Activated CD8-positive, alpha-beta memory T cell treated with anti-CD3 and anti-CD28 coated beads, Interleukin-2, amount 50 U/mL, for 24 hours (primary cell): ENCODE measurements at regions not wholly inside any gene's neighbourhood (a gene's known extent, or its start where the extent isn't known, plus 50 kb on each side); places are given as distances from the start of the nearest gene placed in this dataset.

Experiments used
- DNase-seq: peaks from one replicate; pipeline ENCODE4 v3.0.0-alpha.2; 2020; ENCODE audit errors: extremely low read depth

DNA sequence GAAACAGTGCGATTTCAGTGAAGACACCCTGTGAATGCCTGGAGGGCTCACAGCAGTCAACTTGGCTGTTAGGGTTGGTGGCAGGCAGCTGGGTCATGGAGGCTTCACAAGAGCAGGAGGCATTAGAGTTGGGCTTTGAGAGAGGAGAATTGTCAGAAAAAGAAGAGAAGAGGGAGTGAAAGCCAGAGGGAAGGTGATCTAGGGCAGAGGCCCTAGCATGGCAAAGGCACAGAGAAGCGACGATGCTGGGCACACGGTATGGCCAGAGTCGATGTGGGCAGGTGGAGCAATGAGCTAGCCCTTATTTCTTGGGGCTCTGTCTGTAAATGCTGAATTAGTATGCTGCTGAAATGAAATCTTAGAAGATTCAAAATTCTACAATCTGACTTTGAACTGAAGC, 52.6 kb upstream of the OLFM4 start:
- DNase-seq, result no peak

DNA sequence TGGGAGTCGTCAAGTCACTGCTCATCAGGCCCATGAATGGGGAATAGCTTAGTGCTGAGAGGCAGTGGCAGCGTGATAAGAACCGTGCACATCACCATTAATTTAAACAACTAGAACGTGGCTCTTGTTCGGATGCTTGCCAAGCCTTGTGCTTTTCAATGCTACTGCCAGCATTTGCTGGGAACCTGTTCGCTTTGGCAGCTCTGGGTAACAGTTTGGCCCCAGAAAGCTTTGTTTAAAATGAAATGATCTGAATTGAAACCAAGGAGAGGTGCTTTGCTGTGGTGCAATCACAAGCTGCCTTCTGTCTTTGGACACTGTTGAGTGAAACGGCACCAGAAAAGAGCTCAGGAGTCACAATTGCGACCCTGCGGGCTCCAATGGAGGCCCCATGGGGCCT, 53.5 kb upstream of the OLFM4 start:
- no peak for DNase-seq

DNA sequence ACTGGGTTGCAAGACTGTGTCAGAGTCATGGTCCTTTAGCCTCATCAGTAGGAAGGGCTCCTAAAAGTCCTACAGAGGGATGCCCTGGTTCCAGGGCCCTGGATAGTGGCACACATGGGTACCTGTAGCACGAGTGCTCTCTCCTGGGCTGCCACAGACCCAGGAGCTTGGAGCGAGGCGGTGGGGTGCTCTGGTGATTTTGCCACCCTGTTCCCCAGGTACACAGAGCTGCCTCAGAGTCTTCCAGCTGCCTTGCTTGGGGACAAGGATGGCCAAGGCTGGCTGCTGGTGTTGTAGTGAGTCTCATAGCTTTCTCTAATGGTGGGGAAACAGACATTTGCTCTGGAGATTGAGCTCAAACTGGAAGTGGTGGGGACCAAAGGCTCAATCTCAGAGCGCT, 53.9 kb upstream of the OLFM4 start:
- no peak for DNase-seq

DNA sequence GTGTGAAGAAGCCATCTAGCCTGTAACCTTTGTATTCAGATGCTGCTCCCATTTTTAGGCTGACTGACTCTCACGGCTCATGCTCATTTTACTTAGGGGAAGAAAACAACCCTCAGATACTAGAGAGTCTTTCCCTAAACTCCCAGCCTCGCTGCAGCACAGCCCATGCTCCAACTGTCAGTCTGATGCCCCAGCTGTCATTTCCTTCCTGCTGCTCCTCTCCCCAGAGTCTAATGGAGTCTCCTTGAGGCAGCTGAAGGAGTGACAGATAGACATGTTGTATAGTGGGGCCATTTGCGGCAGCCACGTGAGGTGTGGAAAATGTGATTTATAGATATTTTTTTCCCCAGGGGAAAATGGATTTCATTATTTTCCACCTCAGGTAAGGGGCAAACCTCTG, 59.2 kb upstream of the OLFM4 start:
- no peak for DNase-seq

DNA sequence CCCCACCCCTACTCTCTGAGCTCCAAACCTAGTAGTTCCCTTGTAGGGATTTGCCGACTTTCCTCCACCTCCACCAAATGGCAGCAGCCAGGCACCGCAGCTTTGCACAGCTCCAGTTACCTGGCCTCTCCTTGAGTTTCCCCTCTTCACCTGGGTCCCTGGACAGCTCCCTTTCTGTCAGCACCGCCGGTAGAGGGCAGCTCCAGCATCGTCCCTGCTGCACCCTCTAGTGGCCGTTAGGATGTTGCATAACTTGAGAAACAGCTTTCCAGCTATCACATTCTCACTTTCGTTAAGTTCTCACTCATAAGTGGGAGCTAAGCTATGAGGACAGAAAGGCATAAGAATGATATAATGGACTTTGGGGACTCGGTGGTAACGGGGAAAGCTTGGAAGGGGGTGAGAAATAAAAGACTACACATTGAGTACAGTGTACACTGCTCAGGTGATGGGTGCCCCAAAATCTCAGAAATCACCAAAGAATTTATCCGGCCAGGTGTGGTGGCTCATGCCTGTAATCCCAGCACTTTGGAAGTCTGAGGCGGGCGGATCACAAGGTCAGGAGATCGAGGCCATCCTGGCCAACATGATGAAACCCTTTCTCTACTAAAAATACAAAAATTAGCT, 60.4 kb upstream of the OLFM4 start:
- peak; percentile 4 for DNase-seq

DNA sequence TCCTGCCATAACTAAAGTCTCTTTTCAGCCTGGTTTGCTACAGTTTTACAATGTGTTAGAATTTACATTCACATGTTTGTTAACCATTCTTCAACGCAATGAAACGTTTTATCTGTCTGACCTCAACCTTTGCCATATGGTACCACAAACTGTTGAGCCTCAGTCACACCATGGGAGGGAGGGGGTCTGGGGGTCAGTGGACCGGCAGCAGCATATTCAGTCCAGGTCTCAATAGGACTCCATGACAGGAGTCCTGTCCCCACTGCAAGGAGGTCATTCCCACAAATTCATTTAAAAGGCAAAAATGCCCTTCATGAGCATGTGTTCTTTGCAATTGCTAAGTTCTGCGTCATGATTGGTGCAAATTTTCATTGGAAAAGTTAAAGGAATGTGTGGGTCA, 66.6 kb upstream of the OLFM4 start:
- no peak for DNase-seq

DNA sequence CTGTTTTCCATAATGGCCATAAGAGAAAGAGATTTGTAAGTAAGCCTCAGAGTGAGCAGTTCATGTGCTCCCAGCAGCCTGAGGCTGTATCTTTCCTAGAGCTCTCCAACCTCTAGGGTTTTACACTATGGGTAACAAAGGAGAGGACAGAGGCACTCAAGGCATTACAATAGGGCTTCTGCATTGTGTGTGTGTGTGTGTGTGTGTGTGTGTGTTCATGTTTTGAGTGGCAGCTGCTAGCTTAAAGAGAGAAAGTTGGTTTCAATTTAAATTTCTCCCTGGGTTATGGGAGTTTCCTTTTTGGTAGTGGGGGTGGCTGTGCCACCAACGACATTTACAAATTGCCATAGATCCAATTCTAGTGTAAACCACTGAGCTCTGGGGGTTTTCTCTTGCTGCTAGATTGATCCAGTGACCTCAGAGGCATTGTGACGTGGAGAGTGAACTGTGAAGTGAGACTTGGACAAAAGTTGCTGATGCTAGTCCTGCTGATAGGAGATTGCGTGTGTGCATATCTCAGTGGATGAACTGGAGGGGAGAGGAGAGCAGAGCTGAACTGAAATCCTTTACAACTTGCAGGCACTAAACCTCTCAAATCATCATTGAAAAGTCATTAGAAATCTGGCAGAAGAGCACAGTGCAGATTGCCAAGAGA, 67.2 kb upstream of the OLFM4 start:
- DNase-seq, result no peak

DNA sequence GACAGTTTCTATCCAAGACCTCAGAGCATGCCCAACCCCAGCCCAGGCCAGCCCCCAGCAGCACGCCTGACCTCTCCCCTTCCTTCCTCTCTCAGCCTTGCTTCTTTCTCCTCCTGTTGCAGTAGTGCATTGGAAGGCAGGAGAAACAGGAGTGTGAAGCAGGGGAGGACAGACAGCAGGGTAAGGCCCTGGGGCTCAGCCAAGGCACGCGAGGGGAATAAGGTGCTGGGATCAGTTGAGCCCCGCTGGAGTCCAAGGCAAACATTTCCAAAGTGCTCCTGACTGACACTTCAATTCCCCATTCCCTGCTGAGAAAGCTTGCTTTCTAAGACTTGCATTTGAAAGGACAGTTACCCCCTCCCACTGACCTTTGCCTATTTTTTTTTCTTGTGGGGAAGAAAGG, 73.1 kb upstream of the OLFM4 start:
- no peak for DNase-seq

DNA sequence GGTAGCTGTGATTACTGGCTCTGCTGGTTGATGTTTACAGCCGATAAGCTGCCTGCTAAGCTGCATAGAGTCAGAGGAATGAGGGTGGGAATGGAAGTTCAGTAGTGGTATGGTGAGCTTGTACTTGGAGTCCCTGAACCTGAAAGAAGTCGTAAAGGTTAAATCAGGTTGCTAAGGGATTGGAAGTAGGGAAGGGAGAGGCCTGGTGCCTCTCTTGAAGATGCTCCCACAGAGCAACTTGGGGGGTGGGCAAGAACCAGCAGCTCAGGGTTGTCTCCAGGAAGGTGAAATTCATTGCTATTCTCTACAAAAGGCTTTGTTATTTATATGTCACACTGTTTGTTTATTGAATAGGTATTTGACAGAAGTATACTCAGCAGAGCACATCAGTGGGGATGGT, 73.8 kb upstream of the OLFM4 start:
- DNase-seq, result no peak

DNA sequence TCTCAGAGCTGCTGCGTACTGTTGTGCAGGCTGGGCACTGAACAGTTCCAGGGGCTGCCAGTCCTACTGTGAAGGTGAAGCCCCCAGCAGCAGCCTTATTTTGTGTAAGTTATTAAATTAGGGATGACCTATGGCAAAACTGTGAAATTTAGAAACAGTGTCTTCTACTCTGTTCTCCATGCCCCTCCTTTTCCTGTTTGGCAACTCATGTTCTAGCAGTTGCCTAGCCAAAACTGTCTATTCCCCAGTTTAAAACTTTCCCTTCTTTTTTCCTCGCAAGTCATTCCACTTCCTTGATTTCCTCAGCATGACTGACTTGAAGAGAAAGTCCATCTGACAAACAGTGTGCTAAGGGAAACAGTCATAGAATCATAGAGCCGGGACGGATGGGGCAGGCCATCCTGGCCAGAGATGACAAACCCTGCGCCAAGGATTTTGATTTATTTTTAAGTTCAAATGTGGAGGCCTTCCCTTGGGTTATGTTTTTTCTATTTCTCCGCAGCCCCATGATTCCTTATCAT, 78.1 kb upstream of the OLFM4 start:
- no peak for DNase-seq

DNA sequence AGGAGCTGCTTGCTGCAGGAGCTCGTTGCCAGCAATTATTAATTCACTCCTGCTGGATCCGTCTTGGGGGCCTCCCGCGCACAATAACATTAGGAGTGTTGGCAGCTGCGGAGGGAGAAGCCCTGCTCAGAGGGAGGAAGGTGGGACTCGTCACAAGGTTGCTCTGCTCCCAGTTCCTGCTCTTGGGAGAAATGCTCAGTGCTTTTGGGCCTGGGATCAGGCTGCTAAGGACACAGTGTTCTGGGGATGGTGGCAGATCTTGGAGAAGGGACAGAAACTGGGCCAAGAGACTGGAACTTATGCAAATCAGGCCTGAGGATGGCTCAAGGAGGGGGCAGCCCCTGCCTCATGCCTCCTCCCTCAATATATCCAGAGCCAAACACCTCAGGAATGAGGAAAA, 78.9 kb upstream of the OLFM4 start:
- DNase-seq, result no peak

DNA sequence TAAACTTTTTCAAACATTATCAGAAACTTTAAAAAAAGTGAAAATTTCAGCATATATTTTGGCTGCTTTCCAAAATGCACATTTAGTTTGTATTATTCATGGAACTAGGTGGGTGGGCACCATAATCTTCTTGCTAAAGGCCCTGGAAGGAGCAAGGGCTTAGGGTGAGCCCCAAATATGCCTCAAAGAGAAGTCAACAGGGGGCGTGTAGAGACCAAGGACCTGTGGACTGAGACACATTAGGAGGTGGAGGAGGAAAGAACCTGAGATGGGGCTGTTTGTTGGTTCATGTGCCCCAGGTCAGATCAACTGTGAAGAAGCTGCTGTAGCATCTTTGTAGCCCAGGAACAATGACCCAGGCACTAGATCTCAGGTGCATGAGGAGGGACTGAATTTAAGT, 79.6 kb upstream of the OLFM4 start:
- no peak for DNase-seq

DNA sequence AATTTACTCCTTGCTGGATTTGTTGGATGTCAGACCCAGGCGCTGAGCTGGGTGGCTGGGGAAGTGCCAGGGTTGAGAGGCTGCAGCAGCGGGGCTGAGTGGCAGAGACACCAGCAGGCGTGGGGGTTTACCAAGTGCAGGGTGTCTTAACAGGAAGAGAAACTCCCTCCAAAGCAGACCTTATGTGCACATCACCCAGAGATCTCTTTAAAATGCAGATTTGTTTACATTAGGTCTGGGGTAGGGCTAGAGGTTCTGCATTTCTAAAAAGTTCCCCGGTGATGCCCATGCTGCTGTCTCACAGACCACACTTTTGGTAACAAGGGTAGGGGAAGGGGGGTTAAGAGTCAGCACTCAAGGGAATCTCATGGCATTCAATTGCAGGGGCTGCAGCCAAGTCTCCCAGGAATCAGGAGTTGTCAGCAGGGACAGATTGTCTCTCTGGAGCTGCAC, 80.7 kb upstream of the OLFM4 start:
- no peak for DNase-seq

DNA sequence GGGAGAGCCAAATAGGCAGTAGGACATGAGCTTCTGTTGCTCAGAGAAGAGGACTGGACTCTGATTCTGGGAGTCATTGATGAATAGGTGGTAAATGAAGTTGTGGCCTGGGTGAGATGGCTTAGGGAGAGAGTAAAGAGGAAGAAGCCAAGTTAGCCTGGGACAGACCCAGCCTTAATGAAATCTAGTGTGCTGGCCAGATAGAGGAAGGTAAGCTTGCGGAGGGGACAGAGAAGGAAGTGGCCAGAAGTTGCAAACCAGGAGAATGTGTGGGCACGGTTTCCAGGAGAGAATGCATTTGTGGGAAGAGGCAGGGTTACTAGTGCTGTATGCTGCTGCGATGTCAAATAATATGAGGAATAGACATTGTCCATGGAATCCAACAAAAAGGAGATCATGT, 83.3 kb upstream of the OLFM4 start:
- no peak for DNase-seq

DNA sequence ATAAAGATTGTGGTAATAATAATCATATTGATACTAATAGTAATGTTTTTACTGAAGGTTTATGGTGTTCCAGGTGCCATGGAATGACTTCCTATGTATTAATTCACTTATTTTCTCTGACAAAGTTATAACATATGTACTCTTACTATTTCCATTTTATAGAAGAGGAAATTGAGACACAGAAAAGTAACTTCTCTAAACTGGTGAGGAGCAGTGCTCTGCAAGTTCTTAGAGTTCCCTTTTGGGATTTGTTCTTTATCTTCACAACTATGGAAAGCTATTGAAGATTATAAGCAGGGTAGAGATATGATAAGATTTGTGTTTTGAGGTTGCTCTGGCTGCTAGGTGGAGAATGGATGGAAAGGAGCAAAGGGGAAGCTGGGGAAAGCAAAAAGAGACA, 83.9 kb upstream of the OLFM4 start:
- DNase-seq, result no peak

DNA sequence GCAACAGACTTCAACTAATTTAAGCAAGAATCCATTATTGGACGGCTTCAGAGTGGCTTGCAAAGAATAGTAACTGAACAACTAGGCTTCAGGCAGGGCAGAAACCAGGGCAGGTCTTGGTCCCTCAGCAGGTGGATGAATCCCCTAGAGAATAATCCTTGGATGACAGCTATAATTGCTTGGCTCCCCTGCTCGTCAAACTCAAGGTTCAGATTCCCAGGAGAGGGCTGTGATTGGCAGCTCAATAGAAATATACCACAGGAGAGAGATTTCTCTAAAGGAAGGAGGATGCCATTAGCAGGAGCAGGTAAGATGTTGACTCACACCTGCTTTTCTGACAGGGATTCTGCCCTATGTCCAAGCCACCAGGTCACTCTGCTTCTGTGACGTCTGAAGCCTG, 89.6 kb upstream of the PCDH8 start:
- DNase-seq, result no peak

DNA sequence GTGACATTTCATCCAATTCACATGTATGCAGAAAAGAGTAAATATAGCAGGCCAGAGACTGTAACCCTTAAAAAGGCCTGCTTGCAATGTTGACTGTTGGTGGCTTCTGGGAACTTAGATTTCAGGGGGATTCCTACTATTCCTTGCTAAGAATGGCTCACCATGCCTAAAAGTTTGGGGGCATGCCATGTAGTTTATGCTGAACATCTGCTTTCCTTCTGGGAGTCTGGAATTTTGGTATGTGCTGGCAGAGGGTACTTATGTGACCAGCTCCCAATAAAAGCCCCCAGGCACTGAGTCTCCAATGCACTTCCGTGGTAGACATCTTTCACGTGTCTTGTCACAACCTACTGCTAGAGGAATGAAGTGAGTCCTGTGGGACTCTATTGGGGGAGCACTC, 88.4 kb upstream of the PCDH8 start:
- DNase-seq, result no peak

DNA sequence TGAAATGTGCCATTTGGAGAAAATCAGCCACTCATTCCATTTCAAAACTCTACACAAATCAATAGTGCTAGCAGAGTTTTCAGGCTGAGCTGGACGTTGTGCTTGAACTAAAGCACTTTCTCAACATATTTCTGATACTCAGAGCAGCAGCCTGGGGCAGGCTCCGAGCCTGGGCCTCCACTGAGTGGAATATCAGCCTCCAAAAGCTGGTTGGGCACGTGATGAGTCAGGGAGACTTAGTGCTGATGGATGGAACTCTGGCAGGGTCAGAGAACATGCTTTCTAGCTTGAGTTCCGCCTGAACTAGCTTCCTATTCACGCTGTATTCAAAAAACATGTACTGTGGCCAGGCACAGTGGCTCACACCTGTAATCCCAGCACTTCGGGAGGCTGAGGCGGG, 85.8 kb upstream of the PCDH8 start:
- no peak for DNase-seq

DNA sequence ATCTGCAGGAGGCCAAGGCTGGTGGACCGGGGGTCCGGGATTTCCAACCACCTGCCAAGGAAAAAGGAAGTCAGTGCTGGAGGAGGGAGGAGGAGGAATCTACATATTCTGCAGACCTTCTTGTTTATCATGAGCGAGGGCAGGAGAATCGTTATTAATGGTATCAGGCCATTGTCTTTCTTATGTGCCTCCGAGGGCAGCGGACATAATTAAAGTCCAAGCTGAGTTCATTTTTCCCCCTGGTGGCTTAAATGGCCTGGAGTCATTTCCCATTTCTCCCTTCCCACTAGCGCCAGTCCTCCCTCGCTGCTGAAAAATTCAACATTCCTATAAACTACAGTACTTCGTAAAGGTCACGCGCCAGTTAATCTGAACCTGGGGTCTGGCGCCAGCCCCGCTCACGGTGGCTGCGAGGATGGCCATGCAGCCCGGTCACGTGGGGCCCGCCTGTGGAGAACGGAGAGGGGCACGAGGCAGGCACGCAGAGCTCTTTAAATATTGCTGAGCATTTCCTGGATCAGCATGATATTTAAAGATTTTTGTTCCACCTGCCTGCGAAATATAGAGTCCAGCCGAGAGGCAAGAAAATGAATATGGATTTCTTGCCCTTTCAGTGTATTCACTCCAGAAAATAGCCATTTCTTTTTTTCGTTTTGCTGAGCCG, 85.2 kb upstream of the PCDH8 start:
- DNase-seq, result no peak

DNA sequence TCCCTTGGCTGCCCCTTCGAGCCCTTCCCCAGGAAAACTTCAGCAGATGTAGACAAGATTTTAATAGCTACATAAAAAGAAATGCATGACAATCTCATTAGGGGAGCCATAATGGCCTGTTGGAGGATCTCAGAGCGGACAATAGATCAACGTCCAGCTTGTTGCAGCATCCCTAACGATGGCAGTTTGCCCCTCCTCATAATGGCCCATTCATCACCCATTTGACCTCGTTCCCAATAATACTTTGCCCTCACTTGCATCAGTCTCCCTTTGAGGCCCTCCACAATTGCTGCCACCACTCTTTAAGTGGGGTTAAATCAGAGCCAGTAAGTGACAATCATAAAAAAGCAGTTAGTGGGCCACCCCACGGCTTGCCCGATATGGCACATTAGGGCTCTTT, 84.7 kb upstream of the PCDH8 start:
- no peak for DNase-seq

DNA sequence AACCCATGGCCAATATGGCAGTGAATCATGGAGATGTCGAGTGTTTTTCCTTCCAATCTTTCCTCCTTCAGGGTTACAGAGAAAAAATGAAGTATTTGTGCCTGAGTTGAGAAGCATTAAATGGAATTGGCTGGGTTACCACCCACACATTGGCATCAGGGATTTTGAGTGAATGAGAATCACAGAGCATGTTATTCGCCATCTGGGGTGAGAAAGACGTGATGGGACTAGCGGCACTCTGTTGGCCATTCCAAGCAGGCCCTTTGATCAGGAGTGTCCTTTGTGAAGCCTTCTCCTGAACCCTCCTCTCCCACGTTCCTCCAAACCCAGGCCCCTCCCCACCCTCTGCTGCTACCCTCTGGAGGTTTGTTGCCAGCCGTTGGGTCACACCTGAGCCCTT, 84.2 kb upstream of the PCDH8 start:
- no peak for DNase-seq

DNA sequence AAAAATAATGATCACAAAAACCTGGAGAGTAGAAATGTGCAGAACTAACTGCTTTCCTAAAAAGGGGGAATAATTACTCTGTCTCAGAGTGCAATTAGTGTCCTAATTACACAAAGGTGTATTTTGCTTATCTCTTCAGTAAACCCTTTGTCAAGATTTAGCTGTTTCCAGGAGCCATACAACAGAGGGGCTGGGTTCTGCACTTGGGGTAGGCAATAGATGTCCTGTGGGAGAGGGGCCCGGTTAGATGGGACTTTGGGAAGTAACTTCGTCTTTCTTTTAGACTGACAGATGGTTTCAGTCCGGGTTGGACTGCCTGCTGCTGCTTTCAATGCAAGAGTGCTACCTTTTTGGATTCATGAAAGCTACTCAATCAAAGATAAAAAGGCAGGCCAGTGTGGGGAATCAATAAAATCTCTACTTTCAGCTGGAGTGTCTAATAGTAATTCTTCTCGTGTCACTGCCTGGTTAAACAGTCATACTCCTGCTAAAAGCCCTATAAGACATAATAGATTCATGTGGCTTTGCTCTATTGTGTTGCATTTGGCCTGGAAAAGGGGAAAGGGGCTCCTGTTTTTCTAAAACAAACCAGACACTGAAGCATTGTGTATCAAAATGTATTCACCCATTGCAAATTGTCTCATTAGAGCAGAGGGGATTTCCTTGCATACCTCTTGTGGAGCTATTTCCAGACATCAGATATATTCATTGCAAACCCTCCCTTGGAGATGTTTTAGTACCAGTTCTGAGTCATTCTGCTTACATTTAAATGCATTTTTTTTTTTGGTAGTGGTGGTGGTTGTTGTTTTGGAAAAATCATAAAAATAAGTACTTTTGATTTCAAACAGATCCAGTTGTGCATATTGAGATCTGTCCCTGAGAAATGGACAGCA, 83.3 kb upstream of the PCDH8 start:
- no peak for DNase-seq
